Heart left ventricle (tissue), 16 donors: ENCODE measurements at regions not wholly inside any gene's neighbourhood (a gene's known extent, or its start where the extent isn't known, plus 50 kb on each side); places are given as distances from the start of the nearest gene placed in this dataset.

Experiments
- ATAC-seq, 4 donors: fragments of 200-7000 bp; cut with Tn5 transposase; one replicate each; pipeline ENCODE4 v1.9.1; 2020 to 2022; ENCODE audit warnings: moderate library complexity in 4 of 4, mild to moderate bottlenecking in 3 of 4, moderate number of reproducible peaks in 1 of 4
- DNase-seq, 5 donors: peaks; one replicate each; pipeline ENCODE4 v3.0.0-alpha.2; 2020
- H3K27ac ChIP-seq, 12 donors: fragments of 200-600 bp; sonication (generic) in 4 of 12; one replicate each; pipeline versions ENCODE4 v1.5.0 to v1.8.0; 2016 to 2022; ENCODE audit warnings: mild to moderate bottlenecking in 2 of 12
- H3K27me3 ChIP-seq, 9 donors: fragments of 200-600 bp; sonication (generic) in 2 of 9; one replicate each; pipeline versions ENCODE4 v1.5.1 to v1.8.0; 2016 to 2022; ENCODE audit warnings: mild to moderate bottlenecking in 3 of 9
- H3K36me3 ChIP-seq, 9 donors: fragments of 200-600 bp; sonication (generic) in 2 of 9; one replicate each; pipeline versions ENCODE4 v1.5.0 to v1.8.0; 2018 to 2022; ENCODE audit warnings: mild to moderate bottlenecking in 2 of 9
- H3K4me1 ChIP-seq, 12 donors: fragments of 200-600 bp; sonication (generic) in 4 of 12; one replicate each; pipeline versions ENCODE4 v1.5.0 to v1.8.0; 2016 to 2022; ENCODE audit warnings: mild to moderate bottlenecking in 3 of 12
- H3K4me3 ChIP-seq, 12 donors: fragments of 200-600 bp; sonication (generic) in 4 of 12; one replicate each; pipeline versions ENCODE4 v1.5.0 to v1.8.0; 2017 to 2022; ENCODE audit warnings: mild to moderate bottlenecking in 9 of 12, moderate library complexity in 4 of 12
- H3K9me3 ChIP-seq, 12 donors: fragments of 200-600 bp; sonication (generic) in 4 of 12; one replicate each; pipeline versions ENCODE4 v1.5.0 to v1.8.0; 2016 to 2022; ENCODE audit warnings: mild to moderate bottlenecking in 1 of 12
- CTCF ChIP-seq, 12 donors: fragments of 200-600 bp; sonication (generic) in 4 of 12; IDR thresholded peaks; one replicate each; pipeline versions ENCODE4 v1.5.0 to v1.8.0; 2018 to 2022; ENCODE audit warnings: antibody characterized with exemption in 12 of 12, mild to moderate bottlenecking in 5 of 12
- POLR2A ChIP-seq, 2 donors: fragments of 450-650 bp; IDR thresholded peaks; one replicate each; pipeline ENCODE4 v1.6.1; 2017; ENCODE audit warnings: antibody characterized with exemption in 2 of 2, mild to moderate bottlenecking in 2 of 2, moderate library complexity in 2 of 2
- WGBS, 4 donors: extraction: QIAGEN DNeasy Blood & Tissue Kit in 2 of 4; methylation state at CpG; one replicate each; pipeline versions ENCODE4 v1.1.5 to v1.1.7; 2013 to 2018; 5-methylcytosine and 5-hydroxymethylcytosine counted together
- intact Hi-C, 10 donors: fragments of 100-400 bp; cut with DNase I; formaldehyde crosslinking; loops; one replicate each; pipeline versions ENCODE4 v1.11.1 to v1.14.2; 2022
- donor health status: ischemic (EF 13 %, LVEDD 7.1; RV severe dilation, severe dysfunction).
- donor health status: healthy with polysubstance abuse.
- donor health status: DM: no; HTN: yes; CAD: no.
- donor health status: DM: no; HTN: no; CAD: no.
- donor health status: ischemic (EF 25% LVEDD 6.9; RV normal size, moderate dysfunction).
- donor health status: ischemic (EF 25% LVEDD 5.7; RV mildly dilated, moderate dysfunction).
- donor health status: healthy.
- donor health status: DM: yes; HTN: yes; CAD: no.
- donor health status: ischemic (EF 35%, LVEDD 5.7; RV mildly dilated, moderate dysfunction).
- donor health status: nonischemic (EF 11% LVEDD 7.7; RV severe dilation, severe dysfunction).
- donor health status: DM: yes; HTN: yes; CAD: no.
- donor health status: PGD.
- donor health status: ischemic (EF 29% LVEDD 5.4; RV normal size, mild dysfunction).
- donor health status: nonischemic (EF 23%, LVEDD 6.1; RV moderate dilation, normal function).

DNA sequence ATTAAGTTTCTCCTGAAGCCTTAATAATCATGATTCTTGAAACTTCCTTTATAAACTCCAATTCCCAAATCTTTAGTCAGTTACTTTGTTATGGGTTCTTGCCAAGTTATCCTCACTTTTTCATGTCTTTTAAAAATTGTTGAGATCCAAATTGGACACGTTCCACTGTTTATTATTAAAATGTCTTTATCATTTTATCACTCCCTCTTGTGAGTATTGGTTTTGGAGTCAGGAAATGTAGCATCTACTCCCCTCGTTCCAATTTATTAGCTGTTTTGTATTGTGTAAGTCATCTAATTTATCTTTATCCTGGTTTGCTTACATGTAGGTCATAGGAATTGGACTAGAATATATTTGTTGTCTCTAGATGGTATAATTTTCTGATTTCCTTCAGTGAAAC is 213.1 kb upstream of the SLC39A10 start:
- Histone ChIP-seq H3K27ac (no peak overlapping the region), H3K27me3 (no peaks in the 10 kb centered on the region), H3K36me3 (no peaks in the 10 kb centered on the region), H3K4me1 (no peaks in the 10 kb centered on the region), H3K9me3 (peaks cover 0 to 31% (median 15%) of the 10 kb centered on the region in 12 donors), H3K4me3 (no peak overlapping the region)
- no peak for TF ChIP-seq CTCF (IDR thresholded peaks at IDR 0.05)
- no peak for TF ChIP-seq POLR2A (IDR thresholded peaks at IDR 0.05)
- DNase-seq (no peak), ATAC-seq (no peak)
- 42 to 54% (median 47%) methylated on average over 2 of the region's 2 CpGs for WGBS, 4 donors
- intact Hi-C loops: no loop called here

DNA sequence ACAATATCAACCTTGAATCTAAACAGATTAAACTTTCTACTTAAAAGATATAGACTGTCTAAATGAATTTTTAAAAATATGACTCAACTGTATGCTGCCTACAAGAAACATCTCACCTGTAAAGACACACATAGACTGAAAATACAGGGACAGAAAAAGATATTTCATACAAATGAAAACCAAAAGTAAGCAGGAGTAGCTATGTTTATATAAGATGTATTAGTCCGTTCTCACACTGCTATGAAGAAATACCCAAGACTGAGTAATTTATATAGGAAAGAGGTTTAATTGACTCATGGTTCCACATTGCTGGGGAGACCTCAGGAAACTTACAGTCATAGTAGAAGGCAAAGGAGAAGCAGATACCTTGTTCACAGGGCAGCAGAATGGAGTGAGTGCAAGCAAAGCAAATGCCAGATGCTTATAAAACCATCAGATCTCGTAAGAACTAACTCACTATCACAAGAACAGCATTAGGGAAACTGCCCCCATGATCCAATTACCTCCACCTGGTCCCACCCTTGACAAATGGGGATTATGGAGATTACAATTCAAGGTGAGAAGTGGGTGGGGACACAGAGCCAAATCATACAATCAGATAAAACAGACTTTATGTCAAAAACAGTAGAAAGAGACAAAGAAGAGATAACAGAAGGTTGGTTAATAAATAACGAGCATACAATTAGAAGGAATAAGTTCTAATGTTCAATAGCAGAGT is 214.4 kb upstream of the SLC39A10 start:
- WGBS, 4 donors: 77 to 80% (median 78%) methylated on average over 3 of the region's 3 CpGs
- Histone ChIP-seq H3K36me3 (no peaks in the 10 kb centered on the region), H3K4me1 (no peaks in the 10 kb centered on the region), H3K27me3 (no peaks in the 10 kb centered on the region), H3K9me3 (peaks cover 0 to 31% (median 15%) of the 10 kb centered on the region in 12 donors), H3K27ac (no peak overlapping the region), H3K4me3 (no peak overlapping the region)
- no peak for DNase-seq
- no peak for ATAC-seq
- intact Hi-C loops: no loop called here
- TF ChIP-seq POLR2A (IDR thresholded peaks at IDR 0.05): no peak
- TF ChIP-seq CTCF (IDR thresholded peaks at IDR 0.05): no peak

GRCh38 chr2:195438692-195439091 is 218.3 kb upstream of the SLC39A10 start:
- H3K27me3 ChIP-seq: no peaks in the 10 kb centered on the region
- no peak for TF ChIP-seq POLR2A (IDR thresholded peaks at IDR 0.05)
- TF ChIP-seq CTCF (IDR thresholded peaks at IDR 0.05): no peak
- intact Hi-C loops: no loop called here
- peaks cover 0 to 31% (median 15%) of the 10 kb centered on the region in 12 donors for H3K9me3 ChIP-seq
- no peaks in the 10 kb centered on the region for H3K4me1 ChIP-seq
- H3K36me3 ChIP-seq: no peaks in the 10 kb centered on the region
- DNase-seq (no peak), ATAC-seq (no peak)
- H3K27ac ChIP-seq: no peak overlapping the region
- H3K4me3 ChIP-seq: no peak overlapping the region
- 86 to 92% (median 91%) methylated on average over 7 of the region's 7 CpGs for WGBS, 4 donors

- ATAC-seq (no peak), DNase-seq (no peak)
- H3K27me3 ChIP-seq: no peaks in the 10 kb centered on the region
- WGBS, 4 donors: 96 to 97% (median 97%) methylated on average over 17 to 18 of the region's 18 CpGs
- no peaks in the 10 kb centered on the region for H3K36me3 ChIP-seq
- H3K4me1 ChIP-seq: no peaks in the 10 kb centered on the region
- intact Hi-C loops: no loop called here
- no peak overlapping the region for H3K4me3 ChIP-seq
- TF ChIP-seq POLR2A (IDR thresholded peaks at IDR 0.05) (no peak), CTCF (IDR thresholded peaks at IDR 0.05) (no peak)
- no peak overlapping the region for H3K27ac ChIP-seq
- peaks cover 0 to 22% (median 13%) of the 10 kb centered on the region in 12 donors for H3K9me3 ChIP-seq
These were observed 219.5 kb upstream of the SLC39A10 start for GRCh38 chr2:195437521-195437920.
